ENCODE measurements at regions not wholly inside any gene's neighbourhood (a gene's known extent, or its start where the extent isn't known, plus 50 kb on each side); places are given as distances from the start of the nearest gene placed in this dataset.

DNA sequence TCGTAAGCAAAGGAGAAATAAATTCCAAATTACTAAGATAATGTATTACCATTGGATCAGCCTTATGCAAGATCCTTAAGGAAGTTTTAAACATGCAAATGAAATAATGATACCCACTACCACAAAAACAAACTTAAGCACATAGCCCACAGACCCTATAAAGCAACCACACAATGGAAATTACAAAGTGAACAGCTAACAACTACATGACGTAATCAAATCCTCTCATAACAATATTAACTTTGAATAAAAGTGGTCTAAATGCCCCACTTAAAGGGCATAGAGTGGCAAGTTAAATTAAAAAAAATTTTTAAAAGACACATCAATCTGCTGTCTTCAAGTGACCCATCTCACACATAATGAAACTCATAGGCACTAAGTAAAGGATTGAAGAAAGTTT is 397.3 kb upstream of the SEMA3A start:
- Histone ChIP-seq H3K4me1 (ENCODE audit: insufficient read depth) (no peaks in the 10 kb centered on the region), H3K79me2 (replicated peaks; ENCODE audit: insufficient read depth) (no peaks in the 10 kb centered on the region), H3F3A (replicated peaks; ENCODE audit: low read depth) (no peaks in the 10 kb centered on the region), H2AFZ (no peak overlapping the region), H4K20me1 (replicated peaks; ENCODE audit: insufficient read depth) (no peaks in the 10 kb centered on the region), H3K4me2 (no peak overlapping the region), H3K9me2 (ENCODE audit: insufficient read depth) (peaks cover 18% of the 10 kb centered on the region), H3K36me3 (ENCODE audit: insufficient read depth) (no peaks in the 10 kb centered on the region), H3K4me3 (no peak overlapping the region), H3K27me3 (ENCODE audit: insufficient read depth) (no peaks in the 10 kb centered on the region), H3K27ac (ENCODE audit: low read depth) (no peak overlapping the region)
- TF ChIP-seq, protein P1, sequence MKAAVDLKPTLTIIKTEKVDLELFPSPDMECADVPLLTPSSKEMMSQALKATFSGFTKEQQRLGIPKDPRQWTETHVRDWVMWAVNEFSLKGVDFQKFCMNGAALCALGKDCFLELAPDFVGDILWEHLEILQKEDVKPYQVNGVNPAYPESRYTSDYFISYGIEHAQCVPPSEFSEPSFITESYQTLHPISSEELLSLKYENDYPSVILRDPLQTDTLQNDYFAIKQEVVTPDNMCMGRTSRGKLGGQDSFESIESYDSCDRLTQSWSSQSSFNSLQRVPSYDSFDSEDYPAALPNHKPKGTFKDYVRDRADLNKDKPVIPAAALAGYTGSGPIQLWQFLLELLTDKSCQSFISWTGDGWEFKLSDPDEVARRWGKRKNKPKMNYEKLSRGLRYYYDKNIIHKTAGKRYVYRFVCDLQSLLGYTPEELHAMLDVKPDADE (IDR thresholded peaks at IDR 0.05) = no peak
- TF ChIP-seq, protein P2, sequence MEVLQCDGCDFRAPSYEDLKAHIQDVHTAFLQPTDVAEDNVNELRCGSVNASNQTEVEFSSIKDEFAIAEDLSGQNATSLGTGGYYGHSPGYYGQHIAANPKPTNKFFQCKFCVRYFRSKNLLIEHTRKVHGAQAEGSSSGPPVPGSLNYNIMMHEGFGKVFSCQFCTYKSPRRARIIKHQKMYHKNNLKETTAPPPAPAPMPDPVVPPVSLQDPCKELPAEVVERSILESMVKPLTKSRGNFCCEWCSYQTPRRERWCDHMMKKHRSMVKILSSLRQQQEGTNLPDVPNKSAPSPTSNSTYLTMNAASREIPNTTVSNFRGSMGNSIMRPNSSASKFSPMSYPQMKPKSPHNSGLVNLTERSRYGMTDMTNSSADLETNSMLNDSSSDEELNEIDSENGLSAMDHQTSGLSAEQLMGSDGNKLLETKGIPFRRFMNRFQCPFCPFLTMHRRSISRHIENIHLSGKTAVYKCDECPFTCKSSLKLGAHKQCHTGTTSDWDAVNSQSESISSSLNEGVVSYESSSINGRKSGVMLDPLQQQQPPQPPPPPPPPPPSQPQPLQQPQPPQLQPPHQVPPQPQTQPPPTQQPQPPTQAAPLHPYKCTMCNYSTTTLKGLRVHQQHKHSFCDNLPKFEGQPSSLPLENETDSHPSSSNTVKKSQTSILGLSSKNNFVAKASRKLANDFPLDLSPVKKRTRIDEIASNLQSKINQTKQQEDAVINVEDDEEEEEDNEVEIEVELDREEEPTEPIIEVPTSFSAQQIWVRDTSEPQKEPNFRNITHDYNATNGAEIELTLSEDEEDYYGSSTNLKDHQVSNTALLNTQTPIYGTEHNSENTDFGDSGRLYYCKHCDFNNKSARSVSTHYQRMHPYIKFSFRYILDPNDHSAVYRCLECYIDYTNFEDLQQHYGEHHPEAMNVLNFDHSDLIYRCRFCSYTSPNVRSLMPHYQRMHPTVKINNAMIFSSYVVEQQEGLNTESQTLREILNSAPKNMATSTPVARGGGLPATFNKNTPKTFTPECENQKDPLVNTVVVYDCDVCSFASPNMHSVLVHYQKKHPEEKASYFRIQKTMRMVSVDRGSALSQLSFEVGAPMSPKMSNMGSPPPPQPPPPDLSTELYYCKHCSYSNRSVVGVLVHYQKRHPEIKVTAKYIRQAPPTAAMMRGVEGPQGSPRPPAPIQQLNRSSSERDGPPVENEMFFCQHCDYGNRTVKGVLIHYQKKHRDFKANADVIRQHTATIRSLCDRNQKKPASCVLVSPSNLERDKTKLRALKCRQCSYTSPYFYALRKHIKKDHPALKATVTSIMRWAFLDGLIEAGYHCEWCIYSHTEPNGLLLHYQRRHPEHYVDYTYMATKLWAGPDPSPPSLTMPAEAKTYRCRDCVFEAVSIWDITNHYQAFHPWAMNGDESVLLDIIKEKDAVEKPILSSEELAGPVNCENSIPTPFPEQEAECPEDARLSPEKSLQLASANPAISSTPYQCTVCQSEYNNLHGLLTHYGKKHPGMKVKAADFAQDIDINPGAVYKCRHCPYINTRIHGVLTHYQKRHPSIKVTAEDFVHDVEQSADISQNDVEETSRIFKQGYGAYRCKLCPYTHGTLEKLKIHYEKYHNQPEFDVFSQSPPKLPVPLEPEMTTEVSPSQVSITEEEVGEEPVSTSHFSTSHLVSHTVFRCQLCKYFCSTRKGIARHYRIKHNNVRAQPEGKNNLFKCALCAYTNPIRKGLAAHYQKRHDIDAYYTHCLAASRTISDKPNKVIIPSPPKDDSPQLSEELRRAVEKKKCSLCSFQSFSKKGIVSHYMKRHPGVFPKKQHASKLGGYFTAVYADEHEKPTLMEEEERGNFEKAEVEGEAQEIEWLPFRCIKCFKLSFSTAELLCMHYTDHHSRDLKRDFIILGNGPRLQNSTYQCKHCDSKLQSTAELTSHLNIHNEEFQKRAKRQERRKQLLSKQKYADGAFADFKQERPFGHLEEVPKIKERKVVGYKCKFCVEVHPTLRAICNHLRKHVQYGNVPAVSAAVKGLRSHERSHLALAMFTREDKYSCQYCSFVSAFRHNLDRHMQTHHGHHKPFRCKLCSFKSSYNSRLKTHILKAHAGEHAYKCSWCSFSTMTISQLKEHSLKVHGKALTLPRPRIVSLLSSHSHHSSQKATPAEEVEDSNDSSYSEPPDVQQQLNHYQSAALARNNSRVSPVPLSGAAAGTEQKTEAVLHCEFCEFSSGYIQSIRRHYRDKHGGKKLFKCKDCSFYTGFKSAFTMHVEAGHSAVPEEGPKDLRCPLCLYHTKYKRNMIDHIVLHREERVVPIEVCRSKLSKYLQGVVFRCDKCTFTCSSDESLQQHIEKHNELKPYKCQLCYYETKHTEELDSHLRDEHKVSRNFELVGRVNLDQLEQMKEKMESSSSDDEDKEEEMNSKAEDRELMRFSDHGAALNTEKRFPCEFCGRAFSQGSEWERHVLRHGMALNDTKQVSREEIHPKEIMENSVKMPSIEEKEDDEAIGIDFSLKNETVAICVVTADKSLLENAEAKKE (CRISPR knock-in tag; IDR thresholded peaks at IDR 0.05) = no peak
- no peak for TF ChIP-seq REST (IDR thresholded peaks at IDR 0.05; ENCODE audit: unreplicated experiment)
- no peak for TF ChIP-seq JUNB (IDR thresholded peaks at IDR 0.05; ENCODE audit: unreplicated experiment)
- TF ChIP-seq ZNF331 (CRISPR knock-in tag; IDR thresholded peaks at IDR 0.05; ENCODE audit: low read depth) = no peak
- no peak for TF ChIP-seq NANOG (IDR thresholded peaks at IDR 0.05; ENCODE audit: borderline replicate concordance)
- TF ChIP-seq EZH2phosphoT487 (IDR thresholded peaks at IDR 0.05; ENCODE audit: unreplicated experiment) = no peak
- no peak for TF ChIP-seq STAT1 (IDR thresholded peaks at IDR 0.05; ENCODE audit: unreplicated experiment)
- TF ChIP-seq POLR2AphosphoS5 (IDR thresholded peaks at IDR 0.05; ENCODE audit: low read depth) = no peak
- no peak for TF ChIP-seq CREB1 (CRISPR knock-in tag; IDR thresholded peaks at IDR 0.05; ENCODE audit: low read depth)
- no peak for TF ChIP-seq ZNF114 (CRISPR knock-in tag; IDR thresholded peaks at IDR 0.05)
- TF ChIP-seq EZH2 (IDR thresholded peaks at IDR 0.05; ENCODE audit: low read depth, unreplicated experiment) = no peak
- TF ChIP-seq CTCF (conservative IDR thresholded peaks at IDR 0.05; ENCODE audit: low read depth in 2 of 2) = no peak
- ATAC-seq (no peak), DNase-seq (ENCODE audit: low spot score) (no peak)
- Mint-ChIP-seq H3K27me3 (ENCODE audit: insufficient read depth, low read depth, poor library complexity) (no peaks in the 10 kb centered on the region), H3K4me3 (no peak overlapping the region), H3K9me3 (0 out of 3 replicates have a peak, but pooled peaks cover 4% of the 10 kb centered on the region), H3K4me1 (no peaks in the 10 kb centered on the region), H3K36me3 (ENCODE audit: low read depth) (no peaks in the 10 kb centered on the region), H3K27ac (no peak overlapping the region)

Measured in GM23338 (cell line).